Dermis microvascular lymphatic vessel endothelial cell (primary cell): ENCODE measurements at regions not wholly inside any gene's neighbourhood (a gene's known extent, or its start where the extent isn't known, plus 50 kb on each side); places are given as distances from the start of the nearest gene placed in this dataset.

Source experiments
- DNase-seq, 2 donors: peaks; one replicate each; pipeline versions ENCODE4 v3.0.0 to v3.0.0-alpha.2; 2010; ENCODE audit warnings: low read depth in 2 of 2

DNA sequence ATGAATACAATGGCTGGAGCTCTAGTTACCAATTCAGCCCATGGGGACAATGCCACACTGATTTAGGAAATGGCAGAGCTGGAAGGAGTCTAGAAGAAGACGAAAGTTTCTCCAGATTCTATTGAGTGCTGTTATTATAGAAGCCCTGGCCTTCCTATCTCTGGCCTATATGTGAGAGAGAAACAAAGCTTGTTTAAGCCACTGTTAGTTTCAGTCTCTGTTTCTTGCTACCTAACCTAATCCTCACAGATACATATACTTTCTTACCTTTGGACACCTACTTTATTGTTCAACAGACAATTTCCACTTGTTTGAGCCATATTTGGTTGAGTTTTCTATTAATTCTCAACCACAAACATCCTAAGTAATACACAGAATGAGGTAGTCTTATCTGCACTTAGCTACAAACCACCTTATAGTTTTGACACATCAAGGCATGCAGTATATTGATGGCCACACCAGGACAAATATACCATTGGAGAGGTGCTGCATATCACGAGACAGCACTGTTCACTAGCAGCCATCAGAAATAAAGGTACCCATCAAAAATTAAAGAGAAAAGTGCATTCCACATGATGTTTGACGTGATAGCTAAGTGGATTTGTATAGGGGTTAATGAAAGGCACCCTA is 190.2 kb downstream of the SMIM20 start:
- no peak for DNase-seq

DNA sequence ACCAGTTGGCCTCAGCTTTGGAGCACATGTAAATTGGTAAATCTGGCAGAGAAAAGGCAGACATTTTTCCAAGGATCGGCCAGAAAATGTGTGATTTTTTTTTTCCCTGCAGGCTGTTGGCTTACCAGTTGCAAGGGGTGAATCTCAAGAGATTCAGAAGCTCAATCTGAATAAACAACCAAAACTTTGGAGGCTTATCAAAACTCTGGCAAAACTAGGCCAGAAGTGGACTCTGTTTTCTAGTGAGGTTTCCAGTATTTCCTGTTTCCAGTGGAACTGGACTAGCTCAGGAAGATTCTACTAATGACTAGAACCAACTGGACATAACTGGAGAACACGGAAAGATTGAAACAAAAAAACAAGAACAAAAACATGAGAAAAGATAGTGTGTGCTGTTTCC is 191.3 kb downstream of the SMIM20 start:
- peak in 1 of 2 donors; percentile 46 for DNase-seq

DNA sequence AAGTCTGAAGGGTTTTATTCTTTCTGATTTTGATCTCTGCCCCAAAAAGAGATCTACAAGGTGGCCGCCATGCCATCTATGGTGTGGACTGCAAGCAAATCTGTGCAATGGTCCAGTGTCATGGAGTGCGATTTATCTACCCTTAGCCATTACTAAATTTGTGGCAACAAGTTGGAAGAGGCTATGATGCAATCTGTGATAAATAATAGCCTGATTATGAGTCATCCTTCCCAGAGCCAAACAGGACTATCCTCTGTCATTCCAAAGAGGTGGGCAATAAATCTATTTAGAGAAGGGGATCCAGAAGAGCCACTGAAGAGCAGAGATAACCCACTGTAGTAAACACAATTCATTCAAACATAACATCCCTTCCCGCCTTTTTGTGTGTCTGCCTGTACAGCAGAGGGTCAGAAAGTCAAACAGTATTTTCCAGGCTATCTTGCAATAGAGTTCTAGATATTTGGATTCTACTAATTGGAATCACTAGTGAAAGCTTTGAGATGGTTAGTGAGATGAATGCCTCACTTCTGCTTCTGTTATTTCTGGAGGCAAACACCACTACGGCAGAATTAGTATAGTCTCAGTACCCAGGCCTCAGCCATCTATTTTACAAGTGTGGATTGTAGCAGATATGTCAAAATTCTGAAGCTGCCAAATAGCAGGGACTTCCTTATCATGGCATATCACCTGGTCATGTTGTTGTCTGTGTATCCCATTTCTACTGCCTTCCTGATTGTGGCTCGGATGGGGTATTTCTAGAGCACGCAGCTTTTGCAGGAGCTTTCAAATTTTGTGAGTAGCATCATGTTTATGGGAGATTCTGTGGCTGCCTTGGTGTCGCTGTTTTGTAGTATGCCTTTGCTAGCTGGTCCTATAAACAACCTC is 192.0 kb downstream of the SMIM20 start:
- DNase-seq = peak; percentile 57 to 90

DNA sequence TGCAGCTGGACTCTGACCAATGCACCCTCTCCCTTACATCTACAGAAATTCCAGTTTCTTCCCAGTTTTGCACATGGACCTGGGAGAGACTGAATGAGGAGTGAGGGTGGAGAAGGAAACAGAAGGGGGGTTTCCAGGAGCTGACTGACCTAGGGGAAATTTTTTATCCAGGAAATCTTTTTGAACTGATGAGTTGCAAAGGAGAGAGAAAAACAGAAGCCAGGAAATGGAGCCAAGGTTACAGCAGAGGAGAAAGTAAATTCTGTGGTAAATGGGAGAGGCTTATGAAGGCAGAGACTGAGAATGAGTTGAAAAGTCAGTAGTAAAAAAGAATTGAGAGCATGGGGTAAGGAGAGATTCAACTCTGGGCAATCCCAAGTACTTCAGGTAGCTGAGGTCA is 192.8 kb downstream of the SMIM20 start:
- DNase-seq = no peak

DNA sequence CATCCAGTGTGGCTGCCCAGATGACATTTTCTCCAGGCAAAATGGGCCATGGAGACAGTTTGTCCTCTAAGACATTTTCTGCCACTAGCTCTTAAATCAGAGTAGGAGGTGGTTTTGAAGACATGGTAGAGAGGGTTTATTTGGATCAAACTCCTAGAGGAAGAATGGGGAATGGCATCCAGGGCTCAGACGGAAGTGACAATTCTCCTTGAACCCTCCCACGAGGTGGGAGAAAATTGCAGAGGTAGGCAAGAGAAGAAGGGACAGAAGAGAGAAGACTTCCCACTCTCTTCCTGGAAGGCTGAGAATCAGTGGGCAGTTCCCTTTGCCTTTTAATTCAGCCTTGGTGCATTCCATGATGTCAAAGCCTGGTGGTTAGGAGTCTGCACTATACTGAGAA is 194.0 kb downstream of the SMIM20 start:
- DNase-seq = no peak

DNA sequence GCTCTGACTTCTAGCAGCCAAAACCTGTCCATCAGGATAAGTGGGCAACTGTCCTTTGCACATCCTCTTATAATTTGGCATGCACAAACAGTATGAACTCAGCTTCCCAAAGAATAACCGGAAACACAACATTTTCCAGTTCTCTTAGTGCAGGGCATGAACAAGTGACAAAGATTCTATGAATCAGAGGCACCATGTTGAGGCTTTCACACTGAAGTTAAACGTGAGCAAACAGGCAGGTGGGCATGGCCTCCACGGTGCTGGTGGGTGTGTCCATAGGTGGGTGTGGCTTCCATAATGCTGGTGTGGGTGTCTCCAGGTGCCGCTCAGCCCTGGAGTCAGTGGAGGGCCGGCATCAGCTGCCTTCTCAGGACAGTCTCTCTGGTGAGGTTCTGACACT is 196.5 kb downstream of the SMIM20 start:
- DNase-seq = peak; percentile 39 to 84

DNA sequence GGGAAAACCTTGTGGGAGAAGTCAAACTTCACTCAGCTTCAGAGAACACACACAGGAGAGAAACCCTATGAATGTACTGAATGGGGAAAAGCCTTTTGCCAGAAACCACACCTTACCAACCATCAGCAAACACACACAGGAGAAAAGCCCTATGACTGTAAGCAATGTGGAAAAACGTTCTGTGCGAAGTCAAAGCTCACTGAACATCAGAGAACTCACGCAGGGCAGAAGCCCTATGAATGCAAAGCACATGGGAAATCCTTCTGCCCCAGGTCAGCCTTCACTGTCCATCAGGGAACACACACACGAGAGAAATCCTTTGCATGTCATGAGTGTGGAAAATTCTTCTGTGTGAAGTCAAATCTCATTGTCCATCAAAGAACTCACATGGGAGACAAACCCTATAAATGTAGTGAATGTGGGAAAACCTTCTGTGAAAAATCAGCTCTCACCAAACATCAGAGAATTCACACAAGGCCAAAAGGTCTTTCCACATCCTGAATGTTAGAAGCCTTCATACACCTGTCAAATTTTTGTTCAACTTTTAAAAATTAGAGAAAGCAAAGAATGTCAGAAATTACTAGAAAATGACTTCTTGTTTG is 199.4 kb downstream of the SMIM20 start:
- DNase-seq = no peak

DNA sequence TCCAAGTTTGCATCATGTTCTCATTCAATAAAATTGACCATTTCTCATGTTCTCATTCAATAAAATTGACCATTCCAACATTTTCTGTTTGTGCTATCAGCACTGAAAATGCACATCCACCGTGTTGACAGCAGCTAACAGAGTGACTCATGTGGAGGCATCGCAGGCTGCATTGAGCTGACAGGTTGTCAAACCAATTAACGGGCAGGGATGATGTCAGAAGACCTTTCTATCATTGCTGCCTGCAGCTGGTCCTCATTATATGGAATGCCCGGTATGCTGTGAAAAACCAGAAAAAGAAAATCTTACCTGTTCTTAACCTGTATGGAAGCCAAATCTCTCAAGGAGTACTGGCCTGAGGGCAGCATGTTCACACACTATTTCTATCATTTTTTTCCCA is 202.0 kb downstream of the SMIM20 start:
- DNase-seq = no peak

DNA sequence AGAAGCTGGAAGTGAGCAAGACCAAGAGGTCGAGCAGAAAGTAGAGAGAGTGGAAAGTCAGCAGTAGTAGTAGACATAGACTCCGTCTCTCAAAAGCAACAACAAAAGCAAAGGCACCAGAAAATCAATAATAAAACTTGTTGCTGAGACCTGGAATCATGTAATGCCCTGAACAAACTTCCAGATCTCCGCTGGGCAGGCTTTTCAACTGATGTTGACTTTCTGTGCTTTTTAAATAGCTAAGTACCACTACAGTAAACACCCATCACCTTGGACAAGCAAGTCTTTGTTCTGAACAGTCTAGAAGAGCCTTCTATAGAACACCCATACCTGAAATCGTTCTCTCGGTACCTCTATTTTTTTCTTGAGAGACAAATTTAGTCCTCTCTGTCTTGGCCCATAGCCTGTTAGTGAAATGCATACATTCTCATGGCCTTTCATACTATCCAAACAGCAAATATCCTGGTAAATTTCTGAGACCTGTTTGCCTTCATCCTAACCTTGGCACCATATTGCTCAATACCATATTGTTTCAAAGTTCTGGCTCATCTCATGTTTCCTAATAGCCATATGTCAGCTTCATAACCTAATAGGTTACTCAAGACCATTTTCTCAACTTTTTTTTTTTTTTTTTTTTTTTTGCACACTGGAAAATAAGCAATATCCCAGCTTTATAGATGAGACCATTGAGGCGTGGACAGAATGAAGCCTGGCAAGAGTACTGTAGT is 200.6 kb upstream of the RBPJ start:
- DNase-seq = no peak

DNA sequence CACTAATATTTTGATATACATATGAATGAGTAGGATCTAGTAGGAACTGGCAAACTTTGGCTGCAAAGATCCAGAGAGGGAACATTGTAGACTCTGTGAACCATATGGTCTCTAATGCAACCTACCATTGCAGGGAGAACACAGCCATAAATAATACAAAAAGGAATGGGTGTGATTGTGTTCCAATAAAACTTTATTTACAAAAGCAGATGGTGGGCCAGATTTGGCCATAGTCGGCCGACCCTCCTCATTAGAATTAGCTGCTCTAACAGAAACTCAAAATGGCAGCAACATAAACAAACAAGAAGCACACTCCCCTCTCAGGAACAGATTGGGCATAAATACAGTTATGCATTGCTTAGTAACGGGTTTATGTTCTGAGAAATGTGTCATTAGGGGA is 198.1 kb upstream of the RBPJ start:
- DNase-seq = no peak

DNA sequence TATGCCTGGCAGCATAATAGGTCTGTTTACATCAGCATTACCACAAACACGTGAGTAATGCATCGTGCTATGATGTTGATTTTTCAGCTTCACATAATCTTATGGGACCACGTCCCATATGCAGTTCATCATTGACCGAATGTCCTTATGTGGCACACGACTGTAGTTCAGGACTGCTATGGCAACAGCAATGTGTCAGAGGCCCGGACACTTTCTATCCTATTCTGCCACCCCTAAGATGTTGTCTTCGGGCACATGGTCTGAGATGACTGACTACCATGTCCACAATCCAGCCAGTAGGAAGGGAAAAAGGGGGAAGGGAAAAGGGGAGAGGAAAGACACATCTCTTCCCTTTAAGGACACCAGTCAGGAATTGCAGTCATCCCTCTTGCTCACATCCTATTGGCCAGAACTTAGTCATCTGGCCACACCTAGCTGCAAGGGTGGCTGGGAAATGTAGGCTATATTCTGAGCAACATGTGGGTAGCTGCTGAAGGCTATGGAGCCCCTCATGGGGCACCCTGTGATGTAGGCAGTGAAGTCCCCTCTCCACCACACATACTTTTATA is 196.0 kb upstream of the RBPJ start:
- DNase-seq = no peak

DNA sequence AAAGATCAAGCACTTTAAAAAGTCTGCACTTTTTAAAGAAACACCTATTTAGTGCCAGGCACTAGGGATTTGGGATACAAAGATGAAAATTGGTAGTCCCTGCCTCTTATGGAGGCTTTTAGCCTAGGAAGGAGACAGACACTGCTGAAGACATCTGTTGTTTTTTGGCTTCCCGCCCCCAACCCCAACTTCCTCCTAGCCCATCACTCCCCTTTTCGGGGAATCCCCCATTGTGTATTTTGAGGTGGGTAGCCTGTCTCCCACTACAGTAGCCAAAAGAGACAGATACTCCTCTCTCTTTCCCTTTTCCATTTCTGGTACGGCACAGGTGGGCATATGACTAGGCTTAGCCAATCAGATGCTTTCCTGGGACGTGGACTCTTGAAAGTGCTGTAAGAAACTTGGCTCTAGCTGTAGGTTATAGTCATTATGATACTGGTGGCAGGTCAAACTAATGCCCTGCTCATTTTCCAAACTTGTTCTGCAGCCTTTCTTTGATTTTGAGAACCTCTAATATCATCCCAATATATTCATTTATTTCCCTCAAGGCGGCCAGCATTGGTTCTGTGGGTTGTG is 194.6 kb upstream of the RBPJ start:
- no peak for DNase-seq

DNA sequence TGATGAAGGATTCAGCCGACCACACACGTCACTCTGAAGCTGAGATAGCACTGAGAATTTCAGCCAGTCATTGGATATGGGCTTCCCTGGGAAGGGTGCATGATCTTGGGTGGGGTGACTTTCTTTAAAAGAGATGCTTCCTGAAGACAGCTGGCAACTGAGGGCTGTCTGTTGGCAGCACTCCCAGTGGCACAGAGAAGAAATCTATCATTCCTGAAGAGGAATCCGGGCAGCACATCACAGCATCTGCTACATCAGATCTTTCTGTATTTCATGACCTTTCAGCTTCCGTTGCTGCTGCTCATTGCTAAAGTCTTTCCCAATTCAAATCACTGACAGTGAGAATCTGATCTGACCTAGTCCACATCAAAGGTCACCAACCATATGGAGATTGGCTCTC is 193.8 kb upstream of the RBPJ start:
- DNase-seq = no peak

DNA sequence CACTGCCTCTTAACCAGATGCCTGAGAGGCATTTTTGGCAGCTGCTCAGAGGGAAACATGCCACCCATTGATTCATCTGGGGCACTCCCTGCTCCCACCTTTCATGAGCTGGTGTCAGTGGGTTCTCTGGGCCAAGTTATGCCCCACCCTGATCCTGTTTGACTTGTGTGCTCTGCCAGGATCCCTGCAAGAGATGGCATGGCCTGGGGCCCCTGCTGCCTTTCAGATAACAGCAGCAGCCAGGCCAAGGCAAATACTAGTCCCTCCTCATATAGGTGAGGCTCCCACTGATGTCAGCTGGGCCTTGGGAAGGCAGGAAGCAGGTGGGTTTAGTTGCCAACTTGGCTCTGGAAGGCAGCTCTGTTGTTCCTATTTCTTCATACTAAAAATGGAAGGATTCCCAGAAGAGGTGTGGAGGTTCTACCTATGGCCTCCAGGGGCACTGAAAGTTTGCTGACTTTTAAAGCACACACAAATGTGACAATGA is 192.9 kb upstream of the RBPJ start:
- no peak for DNase-seq

DNA sequence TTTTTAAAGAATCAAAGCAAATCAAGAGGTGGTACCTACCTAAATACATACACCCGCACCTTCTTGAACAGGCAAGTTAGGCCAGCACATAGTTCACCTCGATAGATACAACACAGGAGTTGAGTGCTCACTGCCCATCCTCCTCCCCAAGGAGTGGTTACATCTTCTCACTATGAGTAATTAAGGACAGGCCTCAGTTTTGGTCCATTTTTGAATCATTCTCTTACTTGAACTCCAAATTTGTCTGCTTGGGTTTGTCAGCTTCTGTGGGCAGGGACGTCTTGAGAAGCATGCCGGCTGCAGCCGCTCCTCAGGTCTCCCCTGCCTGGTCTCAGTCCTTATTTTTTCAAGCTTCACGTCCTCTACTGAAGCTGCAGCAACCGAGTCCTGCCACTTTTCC is 190.6 kb upstream of the RBPJ start:
- no peak for DNase-seq

DNA sequence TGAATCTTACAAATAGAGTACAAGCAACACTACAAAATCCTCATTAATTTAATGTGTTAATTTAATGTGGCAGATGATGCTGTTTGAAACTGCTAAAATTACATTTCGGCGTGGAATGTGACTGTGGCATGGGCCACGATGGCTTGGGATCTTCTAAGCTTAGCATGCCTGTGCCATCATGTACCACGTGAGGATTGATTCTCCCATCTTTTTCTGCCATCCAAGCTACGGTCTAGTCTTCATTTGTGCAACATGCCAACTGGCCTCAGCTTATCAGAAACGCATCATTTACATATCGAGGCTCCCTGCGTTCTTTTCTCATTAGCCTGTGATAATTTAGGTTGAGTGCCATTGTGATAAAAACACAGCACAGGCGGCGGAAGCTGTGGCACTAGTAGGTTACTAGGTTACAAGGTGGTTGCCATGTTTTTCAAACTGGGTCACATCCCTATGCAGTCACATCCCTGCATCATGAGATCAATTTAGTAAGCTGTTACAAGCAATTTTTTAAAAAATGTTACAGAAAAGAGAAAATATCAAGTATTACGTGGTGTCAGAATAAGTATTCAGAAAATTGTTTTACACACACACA is 189.9 kb upstream of the RBPJ start:
- no peak for DNase-seq

DNA sequence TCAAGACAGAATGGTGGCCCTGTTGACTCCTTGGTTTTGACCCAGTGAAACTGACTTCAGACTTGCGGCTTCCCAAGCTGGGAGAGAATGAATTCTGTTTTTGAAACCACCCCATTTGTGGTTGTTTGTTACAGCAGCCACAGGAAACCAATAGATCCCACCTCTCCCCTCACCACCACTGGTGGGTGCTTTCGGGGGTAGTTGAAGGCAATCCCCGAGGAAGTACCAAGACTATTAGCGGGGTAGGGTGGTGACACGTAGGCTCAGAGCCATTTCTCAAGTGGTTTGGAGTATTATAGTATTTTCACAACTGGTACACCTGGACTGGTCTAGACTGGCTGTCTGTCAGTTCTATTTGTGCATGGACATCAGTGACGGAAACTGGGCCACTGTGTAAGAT is 189.1 kb upstream of the RBPJ start:
- DNase-seq = no peak

DNA sequence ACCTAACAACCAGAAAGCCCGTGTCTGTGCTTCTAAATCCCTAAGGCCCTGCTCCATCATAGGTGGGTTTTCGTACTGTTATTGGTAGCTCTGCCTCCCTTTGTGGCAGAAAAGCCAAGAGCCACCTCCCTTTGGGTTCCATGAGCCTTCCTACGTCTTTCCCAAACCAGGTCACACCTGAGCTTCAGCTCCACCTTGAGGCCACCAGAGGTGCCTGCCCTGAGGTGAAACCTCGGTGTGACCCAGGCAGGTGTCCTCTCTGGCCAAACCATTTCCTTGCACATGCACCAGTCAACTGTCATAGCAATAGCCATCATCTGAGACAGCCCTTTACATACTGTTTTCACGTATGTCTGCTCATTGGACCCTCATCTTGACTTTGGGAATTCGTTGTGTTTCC is 188.0 kb upstream of the RBPJ start:
- DNase-seq = no peak

DNA sequence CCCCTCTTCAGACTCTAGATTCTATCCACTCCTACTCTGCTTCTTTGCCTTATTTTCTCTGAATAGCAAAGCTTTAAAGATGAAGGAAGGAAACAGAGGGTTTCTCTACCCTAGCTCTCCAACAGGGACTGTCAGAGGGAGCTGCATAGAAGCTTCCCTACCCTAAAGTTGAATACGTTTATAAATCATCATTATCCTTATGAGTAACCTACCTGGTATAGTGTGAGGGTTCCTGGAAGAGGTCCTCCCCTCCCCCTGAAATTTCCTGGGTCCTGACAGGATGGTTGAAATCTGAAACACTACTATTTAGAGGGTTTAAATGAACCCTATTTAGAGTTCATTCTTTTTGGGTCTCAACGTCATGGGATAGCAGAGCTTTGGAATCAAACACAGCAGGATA is 187.0 kb upstream of the RBPJ start:
- no peak for DNase-seq

DNA sequence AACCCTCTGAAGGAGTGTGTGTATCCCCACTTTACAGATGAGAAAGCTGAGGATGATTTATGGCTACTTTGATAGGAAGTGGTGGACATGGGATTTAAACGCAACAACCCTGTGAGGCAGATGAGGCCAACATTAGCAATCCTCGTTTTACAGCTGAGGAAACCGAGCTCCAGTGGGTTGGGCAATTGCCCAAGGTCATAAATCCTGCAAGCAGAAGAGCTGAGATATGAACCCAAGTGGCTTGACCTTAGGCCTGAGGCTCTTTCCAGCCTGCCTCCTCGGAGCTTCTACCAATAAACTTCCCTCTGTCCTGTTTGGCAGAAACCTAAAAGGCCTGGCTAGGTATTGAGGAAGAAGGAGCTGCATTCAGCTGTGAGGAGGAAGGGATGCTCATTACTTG is 185.5 kb upstream of the RBPJ start:
- DNase-seq = no peak

DNA sequence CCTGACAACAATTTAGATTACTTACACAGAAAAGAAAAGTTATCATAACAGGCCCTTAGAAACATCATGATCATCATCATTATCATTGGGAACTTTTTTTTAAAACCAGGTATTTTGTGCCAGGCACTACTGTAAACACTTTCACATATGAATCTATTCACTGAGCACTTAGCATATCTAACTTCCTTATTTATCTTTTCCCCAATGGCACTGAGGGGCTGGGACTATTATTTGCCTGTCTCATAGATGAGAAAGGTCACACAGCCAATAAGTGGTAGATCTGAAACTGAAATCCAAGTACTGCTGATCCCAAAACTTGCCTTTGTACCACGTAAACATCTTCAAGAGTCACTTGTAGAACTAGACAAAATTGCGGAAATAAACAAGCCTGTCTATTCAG is 184.2 kb upstream of the RBPJ start:
- no peak for DNase-seq
